Memory B cell (primary cell): ENCODE measurements at regions not wholly inside any gene's neighbourhood (a gene's known extent, or its start where the extent isn't known, plus 50 kb on each side); places are given as distances from the start of the nearest gene placed in this dataset.

Experiments used
- ATAC-seq: fragments of 150-1000 bp; cut with Tn5 transposase; 2 replicates; pipeline ENCODE4 v1.10.0; 2021; ENCODE audit warnings: low read depth, mild to moderate bottlenecking, moderate library complexity
- DNase-seq, 2 donors: peaks; one replicate each; pipeline ENCODE4 v3.0.0; 2022; ENCODE audit warnings: low spot score in 2 of 2
- H3K27ac Mint-ChIP-seq: one replicate; pipeline ENCODE4 v1.8.0; 2022; ENCODE audit warnings: mild to moderate bottlenecking, moderate library complexity, mixed read lengths
- H3K27me3 Mint-ChIP-seq: one replicate; pipeline ENCODE4 v1.8.0; 2022; ENCODE audit warnings: mixed read lengths
- H3K36me3 Mint-ChIP-seq: one replicate; pipeline ENCODE4 v1.8.0; 2022; ENCODE audit warnings: mild to moderate bottlenecking, mixed read lengths
- H3K4me1 Mint-ChIP-seq: one replicate; pipeline ENCODE4 v1.8.0; 2022; ENCODE audit warnings: mixed read lengths
- H3K4me3 Mint-ChIP-seq: one replicate; pipeline ENCODE4 v1.8.0; 2022; ENCODE audit warnings: mild to moderate bottlenecking, moderate library complexity, mixed read lengths
- H3K9me3 Mint-ChIP-seq: one replicate; pipeline ENCODE4 v1.8.0; 2022; ENCODE audit warnings: mixed read lengths

- DNase-seq: no peak
- peaks cover 3% of the 10 kb centered on the region for H3K27me3 Mint-ChIP-seq
- no peak overlapping the region for H3K27ac Mint-ChIP-seq
- H3K4me1 Mint-ChIP-seq: no peaks in the 10 kb centered on the region
- ATAC-seq: no peak
- no peaks in the 10 kb centered on the region for H3K9me3 Mint-ChIP-seq
- H3K4me3 Mint-ChIP-seq: no peak overlapping the region
- H3K36me3 Mint-ChIP-seq: no peaks in the 10 kb centered on the region
These were observed 82.2 kb upstream of the RMST start for GRCh38 chr12:97380440-97380839.

DNA sequence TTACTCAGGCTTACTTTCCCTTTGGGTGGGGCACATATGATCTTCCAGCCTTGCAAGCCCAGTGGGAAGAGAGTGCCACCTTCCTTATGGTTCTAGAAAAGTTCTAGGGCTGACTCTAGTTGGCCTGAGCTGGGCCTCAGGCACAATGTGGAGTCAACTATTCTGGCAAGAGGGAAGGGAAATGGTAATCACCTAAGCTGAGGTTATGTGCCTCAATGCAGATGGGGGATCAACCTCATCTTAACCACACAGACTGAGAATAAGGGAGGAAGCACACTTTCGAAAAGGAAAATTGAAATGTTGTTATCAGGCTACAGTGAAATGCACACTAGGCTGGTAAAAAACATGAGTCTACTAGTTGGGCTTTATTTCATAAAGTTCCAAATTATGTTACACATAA, 77.5 kb upstream of the RMST start:
- no peak overlapping the region for H3K4me3 Mint-ChIP-seq
- H3K36me3 Mint-ChIP-seq: no peaks in the 10 kb centered on the region
- H3K4me1 Mint-ChIP-seq: no peaks in the 10 kb centered on the region
- peaks cover 3% of the 10 kb centered on the region for H3K27me3 Mint-ChIP-seq
- no peak for DNase-seq
- no peaks in the 10 kb centered on the region for H3K9me3 Mint-ChIP-seq
- no peak for ATAC-seq
- H3K27ac Mint-ChIP-seq: no peak overlapping the region

GRCh38 chr12:97386133-97386581, 76.4 kb upstream of the RMST start:
- peaks cover 2% of the 10 kb centered on the region for H3K27me3 Mint-ChIP-seq
- ATAC-seq (no peak), DNase-seq (no peak)
- H3K27ac Mint-ChIP-seq: no peak overlapping the region
- H3K36me3 Mint-ChIP-seq: no peaks in the 10 kb centered on the region
- no peak overlapping the region for H3K4me3 Mint-ChIP-seq
- no peaks in the 10 kb centered on the region for H3K4me1 Mint-ChIP-seq
- H3K9me3 Mint-ChIP-seq: no peaks in the 10 kb centered on the region

GRCh38 chr12:97387844-97388243, 74.8 kb upstream of the RMST start:
- no peaks in the 10 kb centered on the region for H3K9me3 Mint-ChIP-seq
- no peak overlapping the region for H3K27ac Mint-ChIP-seq
- no peaks in the 10 kb centered on the region for H3K4me1 Mint-ChIP-seq

GRCh38 chr12:97394657-97395056, 67.9 kb upstream of the RMST start:
- Mint-ChIP-seq H3K9me3 (no peaks in the 10 kb centered on the region), H3K36me3 (no peaks in the 10 kb centered on the region), H3K4me3 (no peak overlapping the region), H3K27me3 (peaks cover 8% of the 10 kb centered on the region), H3K27ac (no peak overlapping the region), H3K4me1 (no peaks in the 10 kb centered on the region)
- ATAC-seq (no peak), DNase-seq (no peak)

More at GRCh38 chr12:97387844-97388243, 74.8 kb upstream of the RMST start:
- DNase-seq (no peak), ATAC-seq (no peak)
- peaks cover 5% of the 10 kb centered on the region for H3K27me3 Mint-ChIP-seq
- no peak overlapping the region for H3K4me3 Mint-ChIP-seq
- no peaks in the 10 kb centered on the region for H3K36me3 Mint-ChIP-seq

GRCh38 chr12:97397008-97397407, 65.6 kb upstream of the RMST start:
- no peaks in the 10 kb centered on the region for H3K36me3 Mint-ChIP-seq
- H3K4me1 Mint-ChIP-seq: no peaks in the 10 kb centered on the region
- H3K9me3 Mint-ChIP-seq: no peaks in the 10 kb centered on the region
- no peak overlapping the region for H3K27ac Mint-ChIP-seq
- no peak overlapping the region for H3K4me3 Mint-ChIP-seq
- no peak for ATAC-seq
- peaks cover 5% of the 10 kb centered on the region for H3K27me3 Mint-ChIP-seq
- DNase-seq: no peak

DNA sequence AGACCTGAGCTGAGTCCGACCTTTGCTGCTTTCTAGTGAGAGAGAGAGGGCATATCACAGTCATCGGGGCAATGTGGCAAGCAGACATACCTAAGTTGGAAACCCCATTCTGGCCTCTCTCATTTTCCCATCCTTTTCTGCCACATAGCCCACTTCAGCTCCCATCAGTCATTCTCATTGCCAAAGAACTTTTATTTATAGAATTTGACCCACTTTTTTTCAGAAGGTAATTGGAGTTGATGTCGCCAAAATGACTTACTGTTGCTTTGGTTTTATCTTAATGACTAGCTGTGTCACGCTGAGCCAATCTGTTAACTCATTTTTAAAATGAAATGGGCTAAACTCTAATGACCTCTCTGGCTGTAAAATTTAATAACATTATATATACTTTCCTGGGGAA, 63.9 kb upstream of the RMST start:
- Mint-ChIP-seq H3K9me3 (no peaks in the 10 kb centered on the region), H3K27ac (no peak overlapping the region), H3K36me3 (no peaks in the 10 kb centered on the region), H3K27me3 (peaks cover 5% of the 10 kb centered on the region), H3K4me3 (no peak overlapping the region), H3K4me1 (no peaks in the 10 kb centered on the region)
- ATAC-seq (no peak), DNase-seq (no peak)

- ATAC-seq: no peak
- peaks cover 3% of the 10 kb centered on the region for H3K4me1 Mint-ChIP-seq
- H3K27me3 Mint-ChIP-seq: peaks cover 2% of the 10 kb centered on the region
- no peak for DNase-seq
- no peaks in the 10 kb centered on the region for H3K9me3 Mint-ChIP-seq
- no peak overlapping the region for H3K27ac Mint-ChIP-seq
- no peaks in the 10 kb centered on the region for H3K36me3 Mint-ChIP-seq
- no peak overlapping the region for H3K4me3 Mint-ChIP-seq
These were observed 58.5 kb upstream of the RMST start for GRCh38 chr12:97404093-97404492.

- H3K4me3 Mint-ChIP-seq: no peak overlapping the region
- H3K36me3 Mint-ChIP-seq: no peaks in the 10 kb centered on the region
- H3K9me3 Mint-ChIP-seq: no peaks in the 10 kb centered on the region
- peak; percentile 64 for ATAC-seq
- H3K27ac Mint-ChIP-seq: no peak overlapping the region
- peaks cover 2% of the 10 kb centered on the region for H3K27me3 Mint-ChIP-seq
- peaks cover 3% of the 10 kb centered on the region for H3K4me1 Mint-ChIP-seq
- peak; percentile 13 to 35 for DNase-seq
These were observed 58.1 kb upstream of the RMST start for GRCh38 chr12:97404543-97404942.

DNA sequence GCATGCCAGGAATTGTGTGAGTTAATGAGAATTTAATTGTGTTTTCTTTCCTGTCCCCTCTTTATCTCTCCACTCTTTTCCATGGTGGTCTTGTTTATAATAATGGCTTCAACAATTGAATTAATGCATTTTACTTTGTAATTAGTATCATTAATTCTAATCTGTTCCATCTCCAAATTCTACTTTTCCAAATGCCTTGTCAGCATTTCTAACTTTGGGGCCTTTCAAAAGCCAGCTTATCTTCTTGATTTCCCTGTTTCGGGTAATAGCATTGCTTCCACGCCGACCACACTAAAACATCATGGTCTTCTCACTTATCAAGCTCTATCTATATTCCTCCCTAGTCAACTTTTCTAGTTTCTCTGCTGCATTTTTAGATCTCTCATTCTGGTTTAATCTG, 54.2 kb upstream of the RMST start:
- H3K4me3 Mint-ChIP-seq: no peak overlapping the region
- peaks cover 3% of the 10 kb centered on the region for H3K27me3 Mint-ChIP-seq
- H3K9me3 Mint-ChIP-seq: no peaks in the 10 kb centered on the region
- H3K4me1 Mint-ChIP-seq: peaks cover 3% of the 10 kb centered on the region
- no peak overlapping the region for H3K27ac Mint-ChIP-seq
- no peaks in the 10 kb centered on the region for H3K36me3 Mint-ChIP-seq
- no peak for DNase-seq
- ATAC-seq: no peak

- DNase-seq (no peak), ATAC-seq (no peak)
- Mint-ChIP-seq H3K36me3 (no peaks in the 10 kb centered on the region), H3K27me3 (peaks cover 6% of the 10 kb centered on the region), H3K4me1 (no peaks in the 10 kb centered on the region), H3K9me3 (no peaks in the 10 kb centered on the region), H3K27ac (no peak overlapping the region), H3K4me3 (no peak overlapping the region)
These were observed 51.3 kb upstream of the RMST start for GRCh38 chr12:97411341-97411740.
